GM12878 (cell line): ENCODE measurements at regions not wholly inside any gene's neighbourhood (a gene's known extent, or its start where the extent isn't known, plus 50 kb on each side); places are given as distances from the start of the nearest gene placed in this dataset.

ENCODE experiments used
- ATAC-seq: fragments of 200-7000 bp; cut with Tn5 transposase; 3 replicates; pipeline ENCODE4 v1.9.1; 2020; ENCODE audit warnings: mild to moderate bottlenecking, moderate library complexity
- BruUV-seq: library from RNA; stranded (reverse); fragments of 400-500 nt; replicated peaks from 2 replicates; lab custom pipeline; 2021; lab: Mats Ljungman, UMichigan
- CTCF ChIA-PET: fragments of 300-600 bp; sonication (Branson Sonifier 250); formaldehyde crosslinking; extraction: SDS; loops from one replicate; lab custom pipeline; 2021; ENCODE audit warnings: inconsistent platforms; lab: Yijun Ruan, JAX
- POLR2A ChIA-PET: fragments of 350-600 bp; formaldehyde crosslinking; extraction: SDS; loops from one replicate; lab custom pipeline; 2021; ENCODE audit warnings: inconsistent platforms; lab: Charles Lee
- RAD21 ChIA-PET: fragments of 300-600 bp; sonication (Branson Sonifier 250); formaldehyde crosslinking; loops from one replicate; lab custom pipeline; 2023; ENCODE audit warnings: antibody characterized with exemption; ENCODE audit not compliant: unreplicated experiment; lab: Charles Lee
- SMC1A ChIA-PET: fragments of 300-600 bp; sonication (Branson Sonifier 250); formaldehyde crosslinking; loops from one replicate; lab custom pipeline; 2023; ENCODE audit not compliant: unreplicated experiment, uncharacterized antibody; lab: Charles Lee
- DNase-seq: peaks from one replicate; pipeline ENCODE4 v3.0.0-alpha.2; 2011; ENCODE audit warnings: low read depth, low spot score
- FAIRE-seq: peaks from 3 replicates; lab custom pipeline; 2011; peaks lifted over from hg19 to GRCh38; lab: Jason Lieb, UNC
- H2AFZ ChIP-seq: 2 replicates; pipeline ENCODE4 v1.6.0; 2011; ENCODE audit warnings: low read depth, low read length, control low read depth; ENCODE audit not compliant: control insufficient read depth
- H3K27ac ChIP-seq: 2 replicates; pipeline ENCODE4 v1.5.1; 2011; ENCODE audit warnings: control low read depth; ENCODE audit not compliant: control insufficient read depth, insufficient read depth
- H3K27me3 ChIP-seq, 2 experiments: replicated peaks in 1 of 2; 2 replicates each; pipeline versions ENCODE4 v1.6.0 to v1.6.1; 2011; ENCODE audit warnings: low read length in 1 of 2; ENCODE audit not compliant: control insufficient read depth in 2 of 2, insufficient read depth in 2 of 2
- H3K36me3 ChIP-seq, 2 experiments: 2 replicates each; pipeline ENCODE4 v1.5.1; 2011; ENCODE audit warnings: low read length in 1 of 2; ENCODE audit not compliant: control insufficient read depth in 2 of 2, insufficient read depth in 2 of 2
- H3K4me1 ChIP-seq: 2 replicates; pipeline ENCODE4 v1.6.1; 2011; ENCODE audit warnings: mild to moderate bottlenecking, low read length, moderate library complexity, mixed read lengths; ENCODE audit not compliant: control insufficient read depth, insufficient read depth
- H3K4me2 ChIP-seq: 2 replicates; pipeline ENCODE4 v1.6.0; 2011; ENCODE audit warnings: control low read depth; ENCODE audit not compliant: control insufficient read depth, insufficient read depth
- H3K4me3 ChIP-seq: fragments of 200-600 bp; sonication (generic); 2 replicates; pipeline ENCODE4 v1.5.1; 2016
- H3K79me2 ChIP-seq: 2 replicates; pipeline ENCODE4 v1.6.0; 2011; ENCODE audit warnings: low read length; ENCODE audit not compliant: control insufficient read depth, insufficient read depth
- H3K9ac ChIP-seq: 2 replicates; pipeline ENCODE4 v1.8.0; 2011; ENCODE audit warnings: low read length, control low read depth, mixed read lengths; ENCODE audit not compliant: control insufficient read depth, insufficient read depth
- H3K9me3 ChIP-seq: replicated peaks from 3 replicates; pipeline ENCODE4 v1.5.1; 2011; ENCODE audit warnings: mild to moderate bottlenecking, low read length; ENCODE audit not compliant: control insufficient read depth, insufficient read depth
- H4K20me1 ChIP-seq: 2 replicates; pipeline ENCODE4 v1.6.0; 2011; ENCODE audit not compliant: control insufficient read depth, insufficient read depth
- ATF3 ChIP-seq: IDR thresholded peaks from 2 replicates; pipeline ENCODE4 v1.6.1; 2011; ENCODE audit warnings: low read depth, mild to moderate bottlenecking, low read length, moderate library complexity, borderline replicate concordance; ENCODE audit errors: extremely low read depth
- CBFB ChIP-seq: IDR thresholded peaks from 2 replicates; pipeline ENCODE4 v1.6.1; 2016; ENCODE audit warnings: antibody characterized with exemption, low read depth
- CBX3 ChIP-seq: fragments of 200-600 bp; sonication (generic); IDR thresholded peaks from 2 replicates; pipeline ENCODE4 v1.6.1; 2016; ENCODE audit warnings: low read depth, borderline replicate concordance
- CHD1 ChIP-seq: IDR thresholded peaks from 2 replicates; pipeline ENCODE4 v1.6.1; 2012; ENCODE audit warnings: low read depth, low read length, improper control_type of control experiment
- CHD2 ChIP-seq: IDR thresholded peaks from 2 replicates; pipeline ENCODE4 v1.6.1; 2011; ENCODE audit warnings: low read depth, low read length, improper control_type of control experiment, borderline replicate concordance
- EGR1 ChIP-seq, 2 experiments: IDR thresholded peaks; 1 replicate in 1 of 2; 2 replicates in 1 of 2; pipeline ENCODE4 v1.6.1; 2011 to 2012; ENCODE audit warnings: low read depth in 2 of 2, low read length in 2 of 2, borderline replicate concordance in 1 of 2, mild to moderate bottlenecking in 1 of 2, moderate library complexity in 1 of 2
- NR2C2 ChIP-seq: IDR thresholded peaks from 2 replicates; pipeline ENCODE4 v1.6.1; 2011; ENCODE audit warnings: borderline replicate concordance, low read depth; ENCODE audit not compliant: control insufficient read depth, insufficient read length
- NRF1 ChIP-seq: conservative IDR thresholded peaks from 2 replicates; pipeline ENCODE4 v1.6.1; 2011; ENCODE audit warnings: mild to moderate bottlenecking, low read depth, low read length, improper control_type of control experiment
- PAX5 ChIP-seq: IDR thresholded peaks from 2 replicates; pipeline ENCODE4 v1.6.1; 2011; ENCODE audit warnings: low read depth, low read length, borderline replicate concordance
- RAD21 ChIP-seq: IDR thresholded peaks from 2 replicates; pipeline ENCODE4 v1.6.1; 2011; ENCODE audit warnings: mild to moderate bottlenecking, low read depth, low read length, moderate library complexity; ENCODE audit not compliant: insufficient read depth
- SMC3 ChIP-seq: IDR thresholded peaks from 2 replicates; pipeline ENCODE4 v1.6.1; 2011; ENCODE audit warnings: low read length, improper control_type of control experiment, borderline replicate concordance
- SPI1 ChIP-seq: IDR thresholded peaks from 2 replicates; pipeline ENCODE4 v1.6.1; 2011; ENCODE audit warnings: low read depth, mild to moderate bottlenecking, low read length, moderate library complexity, borderline replicate concordance; ENCODE audit not compliant: insufficient read depth
- SREBF1 ChIP-seq: IDR thresholded peaks from 2 replicates; pipeline ENCODE4 v1.6.1; 2012; ENCODE audit warnings: mild to moderate bottlenecking, low read length
- YY1 ChIP-seq: IDR thresholded peaks from 2 replicates; pipeline ENCODE4 v1.6.1; 2011; ENCODE audit warnings: low read depth, mild to moderate bottlenecking, low read length
- ZNF274 ChIP-seq: IDR thresholded peaks from one replicate; pipeline ENCODE4 v1.8.0; 2011; ENCODE audit not compliant: insufficient read length, insufficient read depth
- ZZZ3 ChIP-seq: IDR thresholded peaks from 2 replicates; pipeline ENCODE4 v1.6.1; 2011; ENCODE audit warnings: low read depth; ENCODE audit not compliant: control insufficient read depth, insufficient read length
- WGBS: methylation state at CpG from one replicate; pipeline ENCODE4 v1.1.6; 2016; ENCODE audit warnings: low lambda C conversion rate; ENCODE audit not compliant: insufficient replicate concordance, insufficient coverage; ENCODE audit errors: missing lambda C conversion rate; 5-methylcytosine and 5-hydroxymethylcytosine counted together
- in situ Hi-C: fragments of 300-500 bp; cut with MboI; formaldehyde crosslinking; loops from 9 replicates; pipeline ENCODE4 v1.14.3; 2018; ENCODE audit warnings: mixed read lengths
- intact Hi-C: fragments of 100-400 bp; cut with micrococcal nuclease; formaldehyde crosslinking; loops from one replicate; pipeline ENCODE4 v1.14.2; 2022; ENCODE audit not compliant: unreplicated experiment

- ATAC-seq = no peak
- Histone ChIP-seq H4K20me1 (no peaks in the 10 kb centered on the region), H3K36me3 (no peaks in the 10 kb centered on the region), H3K27me3 (peaks cover 0 to 2% of the 10 kb centered on the region in 2 experiments; a peak in 2 of 4 replicates), H3K79me2 (no peaks in the 10 kb centered on the region), H3K4me3 (no peak overlapping the region), H3K4me2 (no peak overlapping the region), H3K27ac (no peak overlapping the region), H3K4me1 (no peaks in the 10 kb centered on the region), H2AFZ (no peak overlapping the region), H3K9me3 (no peaks in the 10 kb centered on the region), H3K9ac (no peak overlapping the region)
- in situ Hi-C loops (no loop called here), intact Hi-C loops (no loop called here)
- WGBS = 0% methylated on average over 2 of the region's 2 CpGs
- TF ChIP-seq NR2C2 = no peak
- TF ChIP-seq SPI1 = no peak
- no peak for TF ChIP-seq CHD2
- no peak for TF ChIP-seq ATF3
- TF ChIP-seq SREBF1 = no peak
- POLR2A ChIA-PET = no interaction called here
- DNase-seq = no peak
- no peak for FAIRE-seq
- CTCF ChIA-PET = no interaction called here
- no TSS peak for BruUV-seq
- RAD21 ChIA-PET = no interaction called here
- SMC1A ChIA-PET = no interaction called here
Observed at GRCh38 chr6:44538807-44539201, 151.3 kb downstream of the CDC5L start.

GRCh38 chr6:44539701-44540355 is 152.3 kb downstream of the CDC5L start:
- DNase-seq (no peak), ATAC-seq (no peak), FAIRE-seq (no peak)
- ChIA-PET POLR2A (no interaction called here), SMC1A (no interaction called here), RAD21 (interaction anchor here (0.6 kb wide), 1 partner anchor 45 kb away, joined by 4 read pairs; no protein-coding TSS in a partner anchor), CTCF (interaction anchor here (0.6 kb wide), 1 partner anchor 1589 kb away, joined by 3 read pairs; no protein-coding TSS in a partner anchor)
- intact Hi-C loops = no loop called here
- no peak overlapping the region for H3K27ac ChIP-seq
- H3K79me2 ChIP-seq = no peaks in the 10 kb centered on the region
- no peak overlapping the region for H3K4me3 ChIP-seq
- BruUV-seq = no TSS peak
- H3K9ac ChIP-seq = no peak overlapping the region
- WGBS = 0% methylated on average over 3 of the region's 3 CpGs
- no peaks in the 10 kb centered on the region for H4K20me1 ChIP-seq
- H3K4me1 ChIP-seq = no peaks in the 10 kb centered on the region
- no peaks in the 10 kb centered on the region for H3K9me3 ChIP-seq
- no peak overlapping the region for H2AFZ ChIP-seq
- in situ Hi-C loops = no loop called here
- no peak overlapping the region for H3K4me2 ChIP-seq
- H3K36me3 ChIP-seq = no peaks in the 10 kb centered on the region
- H3K27me3 ChIP-seq = no peaks in the 10 kb centered on the region
- TF ChIP-seq SMC3 = no peak
- no peak for TF ChIP-seq YY1
- no peak for TF ChIP-seq EGR1 (IDR thresholded peaks at IDR 0.05; ENCODE audit: borderline replicate concordance in 1 of 2, low read depth in 2 of 2, low read length in 2 of 2)
- TF ChIP-seq CBFB = no peak
- no peak for TF ChIP-seq CHD1
- no peak for TF ChIP-seq ZNF274
- no peak for TF ChIP-seq PAX5
- TF ChIP-seq NRF1 = no peak
- TF ChIP-seq RAD21 = no peak
- TF ChIP-seq ZZZ3 = no peak
- TF ChIP-seq CBX3 = no peak
